ENCODE measurements at regions not wholly inside any gene's neighbourhood (a gene's known extent, or its start where the extent isn't known, plus 50 kb on each side); places are given as distances from the start of the nearest gene placed in this dataset.

DNA sequence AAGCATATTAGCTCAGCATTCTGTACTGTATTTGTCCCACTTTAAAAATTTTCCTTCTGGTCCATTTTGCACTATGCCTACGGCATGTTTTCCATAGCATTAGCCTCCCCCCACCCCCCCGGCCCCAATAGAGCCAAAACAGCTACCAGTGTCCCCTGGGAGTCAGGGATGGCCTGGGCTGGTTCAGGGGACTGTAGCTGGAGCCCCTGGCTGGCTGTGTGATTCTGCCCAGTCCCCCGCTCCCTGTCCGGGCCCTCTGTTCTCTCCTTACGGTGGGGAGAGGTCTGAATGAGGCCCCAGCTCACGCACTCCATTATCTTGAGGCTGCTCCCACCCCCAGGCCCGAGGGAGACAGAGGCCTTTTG, 70.1 kb downstream of the KLF15 start:
- TF ChIP-seq, protein P1, sequence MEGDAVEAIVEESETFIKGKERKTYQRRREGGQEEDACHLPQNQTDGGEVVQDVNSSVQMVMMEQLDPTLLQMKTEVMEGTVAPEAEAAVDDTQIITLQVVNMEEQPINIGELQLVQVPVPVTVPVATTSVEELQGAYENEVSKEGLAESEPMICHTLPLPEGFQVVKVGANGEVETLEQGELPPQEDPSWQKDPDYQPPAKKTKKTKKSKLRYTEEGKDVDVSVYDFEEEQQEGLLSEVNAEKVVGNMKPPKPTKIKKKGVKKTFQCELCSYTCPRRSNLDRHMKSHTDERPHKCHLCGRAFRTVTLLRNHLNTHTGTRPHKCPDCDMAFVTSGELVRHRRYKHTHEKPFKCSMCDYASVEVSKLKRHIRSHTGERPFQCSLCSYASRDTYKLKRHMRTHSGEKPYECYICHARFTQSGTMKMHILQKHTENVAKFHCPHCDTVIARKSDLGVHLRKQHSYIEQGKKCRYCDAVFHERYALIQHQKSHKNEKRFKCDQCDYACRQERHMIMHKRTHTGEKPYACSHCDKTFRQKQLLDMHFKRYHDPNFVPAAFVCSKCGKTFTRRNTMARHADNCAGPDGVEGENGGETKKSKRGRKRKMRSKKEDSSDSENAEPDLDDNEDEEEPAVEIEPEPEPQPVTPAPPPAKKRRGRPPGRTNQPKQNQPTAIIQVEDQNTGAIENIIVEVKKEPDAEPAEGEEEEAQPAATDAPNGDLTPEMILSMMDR (IDR thresholded peaks at IDR 0.05), result no peak

DNA sequence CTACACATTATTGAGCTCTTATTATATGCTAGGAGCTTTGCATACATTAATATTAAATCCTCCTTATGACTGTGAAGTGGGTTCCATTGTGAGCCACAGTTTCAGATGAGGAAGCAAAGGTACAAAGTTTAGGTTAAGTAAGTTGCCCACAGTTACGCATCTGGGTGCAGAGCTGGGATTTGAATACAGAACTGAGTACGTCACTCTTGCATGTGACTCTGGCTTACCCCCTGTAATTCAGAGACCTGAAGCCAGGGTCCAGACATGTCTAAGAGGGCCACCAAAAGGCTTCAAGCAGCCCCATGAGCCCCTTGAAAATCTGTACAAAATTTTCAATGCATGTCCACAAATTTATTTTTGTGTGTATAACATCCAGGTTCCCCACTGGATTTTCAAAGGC, 71.8 kb downstream of the KLF15 start:
- TF ChIP-seq, protein P1 (IDR thresholded peaks at IDR 0.05), result no peak

DNA sequence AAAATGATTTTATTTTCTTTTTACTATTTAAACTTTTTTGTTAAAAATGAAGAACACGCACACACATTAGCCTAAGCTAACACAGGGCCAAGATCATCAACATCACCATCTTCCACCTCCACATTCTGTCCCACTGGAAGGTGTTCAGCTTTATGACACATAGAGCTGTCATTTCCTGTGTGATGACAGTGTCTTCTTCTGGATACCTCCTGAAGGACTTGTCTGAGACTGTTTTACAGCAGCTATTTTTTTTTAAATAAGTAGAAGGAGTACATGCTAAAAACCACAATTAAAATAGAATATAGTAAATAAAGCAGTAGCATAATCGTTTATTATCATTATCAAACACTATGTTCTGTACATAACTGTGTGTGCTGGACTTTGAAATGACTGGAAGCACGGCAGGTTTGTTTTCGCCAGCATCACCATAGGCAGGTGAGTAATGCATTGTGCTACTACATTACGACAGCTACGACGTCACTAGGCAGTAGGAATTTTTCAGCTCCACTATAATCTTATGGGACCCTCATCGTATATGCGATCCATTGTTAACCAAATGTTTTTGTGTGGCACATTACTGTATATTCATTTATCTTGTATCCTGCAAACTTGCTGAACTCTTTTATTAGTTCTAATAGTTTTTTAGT, 72.8 kb downstream of the KLF15 start:
- TF ChIP-seq, protein P1 (IDR thresholded peaks at IDR 0.05), result no peak

DNA sequence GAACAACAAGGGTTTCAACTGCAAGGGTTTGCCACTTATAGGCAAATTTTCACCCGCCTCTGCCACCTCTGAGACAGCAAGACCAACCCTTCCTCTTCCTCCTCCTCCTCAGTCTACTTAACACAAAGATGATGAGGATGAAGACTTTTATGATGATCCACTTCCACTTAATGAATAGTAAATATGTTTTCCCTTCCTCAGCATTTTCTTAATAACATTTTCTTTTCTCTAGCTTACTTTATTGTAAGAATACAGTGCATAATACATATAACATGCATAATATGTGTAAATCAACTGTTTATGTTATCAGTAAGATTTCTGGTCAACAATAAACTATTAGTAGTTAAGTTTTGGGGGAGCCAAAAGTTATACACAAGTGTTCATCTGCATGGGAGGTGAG, 77.4 kb downstream of the KLF15 start:
- TF ChIP-seq, protein P1 (IDR thresholded peaks at IDR 0.05), result no peak

DNA sequence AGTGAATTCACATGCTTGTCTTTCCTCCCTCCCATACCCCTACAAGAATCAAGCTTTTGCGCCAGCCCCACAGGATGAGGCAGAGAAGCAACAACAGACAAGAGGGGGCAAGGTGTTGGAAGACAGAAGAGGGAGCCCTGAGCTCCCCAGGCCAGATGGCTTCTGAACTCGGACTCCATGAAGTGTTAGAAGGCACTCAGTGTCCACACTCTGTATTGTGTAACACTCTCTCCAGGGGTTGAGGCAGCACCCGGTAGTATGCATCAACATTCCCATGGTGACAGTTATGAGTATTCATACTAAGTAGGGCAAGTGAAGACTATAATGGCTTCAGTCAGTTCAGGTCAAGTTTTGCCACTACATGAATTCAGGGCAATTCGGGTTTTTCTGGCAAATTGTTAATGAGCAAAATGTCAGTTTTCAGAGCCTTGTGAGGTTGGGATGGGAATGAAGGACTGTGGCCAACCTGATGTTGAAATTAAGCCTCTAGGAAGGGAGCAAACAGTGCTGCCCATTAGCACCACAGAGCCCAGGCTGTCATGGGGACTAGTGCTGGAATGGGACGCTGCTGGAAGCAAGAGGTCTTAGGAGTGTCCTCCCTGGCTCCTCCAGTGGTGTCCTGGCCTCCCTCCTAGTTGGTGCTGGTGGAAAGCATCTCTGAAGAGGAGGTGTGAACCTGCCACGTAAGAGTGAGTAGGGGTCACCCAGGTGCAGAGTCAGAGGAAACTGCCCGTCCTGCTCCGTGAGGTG, 79.4 kb downstream of the KLF15 start:
- TF ChIP-seq, protein P1 (IDR thresholded peaks at IDR 0.05), result no peak

DNA sequence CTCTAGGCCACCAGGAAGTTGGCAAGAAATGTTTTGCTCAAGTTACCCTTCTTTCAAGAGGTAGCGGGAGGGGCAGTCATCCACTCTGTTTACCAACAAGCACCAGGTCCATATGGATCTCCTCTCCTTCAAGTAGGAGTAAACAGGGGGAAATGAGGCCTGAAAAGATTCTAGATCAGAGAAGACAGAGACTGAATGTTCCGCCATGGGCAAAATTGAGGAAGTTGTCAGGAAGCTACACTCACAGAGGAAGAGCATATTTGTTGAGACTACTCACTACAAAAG, 81.6 kb downstream of the KLF15 start:
- TF ChIP-seq, protein P1 (IDR thresholded peaks at IDR 0.05), result no peak

DNA sequence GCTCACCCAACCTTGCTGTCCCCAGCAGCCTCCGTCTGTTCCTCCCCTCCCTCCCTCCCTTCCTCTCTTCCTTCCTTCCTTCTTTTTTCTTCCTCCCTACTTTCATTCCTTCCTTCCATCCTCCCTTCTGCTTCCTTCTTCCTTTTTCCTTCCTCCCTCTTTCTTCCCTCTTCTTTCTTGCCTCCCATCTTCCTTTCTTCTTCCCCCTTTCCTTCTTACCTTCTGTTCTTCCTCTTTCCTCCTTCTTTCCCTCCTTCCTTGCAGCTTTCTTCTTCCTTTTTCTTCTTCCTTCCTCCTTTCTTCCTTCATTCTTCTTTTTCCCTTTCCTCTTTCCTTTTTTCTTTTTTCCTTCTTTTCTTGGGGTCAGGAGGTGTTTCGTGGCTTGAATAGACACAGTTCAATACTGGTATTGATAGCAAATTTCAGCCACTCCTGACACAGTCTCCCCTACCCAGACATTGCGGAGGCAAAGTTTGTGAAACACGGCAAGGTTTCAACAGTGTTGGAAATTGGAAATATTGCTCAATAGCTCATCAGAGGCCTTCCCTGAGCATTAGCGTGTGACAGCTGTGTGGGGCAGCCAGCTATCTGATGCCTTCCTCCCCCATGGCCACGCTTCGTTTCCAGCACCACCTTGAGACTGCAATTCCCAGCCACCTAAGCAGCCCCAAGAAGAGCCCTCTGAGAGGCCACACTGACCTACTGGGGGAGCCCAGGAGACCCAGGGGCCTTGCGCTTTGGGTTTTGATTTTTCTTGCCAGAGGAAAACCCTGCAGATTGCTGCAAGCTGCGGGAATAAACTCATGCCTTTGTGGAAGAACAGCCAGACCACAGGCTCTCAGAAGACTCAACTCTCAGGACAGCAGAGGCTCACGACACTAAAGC, 82.2 kb downstream of the KLF15 start:
- TF ChIP-seq, protein P1 (IDR thresholded peaks at IDR 0.05), result no peak
